ENCODE measurements at regions not wholly inside any gene's neighbourhood (a gene's known extent, or its start where the extent isn't known, plus 50 kb on each side); places are given as distances from the start of the nearest gene placed in this dataset.

- ATAC-seq (ENCODE audit: low read depth) (no peak), DNase-seq (no peak)
- H3K27me3 Mint-ChIP-seq: no peaks in the 10 kb centered on the region
- no peak overlapping the region for H3K27ac Mint-ChIP-seq
- CTCF ChIA-PET: no interaction called here
- intact Hi-C loops (cut with micrococcal nuclease): no loop called here
- no peak overlapping the region for H3K4me3 Mint-ChIP-seq
- TF ChIP-seq CTCF (IDR thresholded peaks at IDR 0.05): no peak
- no peaks in the 10 kb centered on the region for H3K36me3 Mint-ChIP-seq (ENCODE audit: low read depth)
- POLR2A ChIA-PET: no interaction called here
- H3K4me1 Mint-ChIP-seq: no peaks in the 10 kb centered on the region
- H3K9me3 Mint-ChIP-seq: no peaks in the 10 kb centered on the region
Measured at GRCh38 chr1:163668472-163668871, 346.7 kb downstream of the NUF2 start.

GRCh38 chr1:163670989-163671757, 349.4 kb downstream of the NUF2 start:
- ChIA-PET POLR2A (no interaction called here), CTCF (no interaction called here)
- Mint-ChIP-seq H3K4me3 (no peak overlapping the region), H3K9me3 (no peaks in the 10 kb centered on the region), H3K27me3 (no peaks in the 10 kb centered on the region), H3K27ac (no peak overlapping the region), H3K4me1 (no peaks in the 10 kb centered on the region), H3K36me3 (ENCODE audit: low read depth) (no peaks in the 10 kb centered on the region)
- TF ChIP-seq CTCF (IDR thresholded peaks at IDR 0.05): no peak
- intact Hi-C loops (cut with micrococcal nuclease): no loop called here
- DNase-seq: no peak
- ATAC-seq (ENCODE audit: low read depth): no peak

- Mint-ChIP-seq H3K27me3 (no peaks in the 10 kb centered on the region), H3K36me3 (ENCODE audit: low read depth) (no peaks in the 10 kb centered on the region), H3K4me3 (no peak overlapping the region), H3K4me1 (no peaks in the 10 kb centered on the region), H3K27ac (no peak overlapping the region), H3K9me3 (no peaks in the 10 kb centered on the region)
- intact Hi-C loops (cut with micrococcal nuclease): no loop called here
- ChIA-PET POLR2A (no interaction called here), CTCF (no interaction called here)
- no peak for DNase-seq
- no peak for TF ChIP-seq CTCF (IDR thresholded peaks at IDR 0.05)
- no peak for ATAC-seq (ENCODE audit: low read depth)
Measured at GRCh38 chr1:163672976-163673758, 351.4 kb downstream of the NUF2 start.

- TF ChIP-seq CTCF (IDR thresholded peaks at IDR 0.05): no peak
- Mint-ChIP-seq H3K27me3 (no peaks in the 10 kb centered on the region), H3K4me3 (no peak overlapping the region), H3K27ac (no peak overlapping the region), H3K4me1 (no peaks in the 10 kb centered on the region), H3K9me3 (no peaks in the 10 kb centered on the region), H3K36me3 (ENCODE audit: low read depth) (no peaks in the 10 kb centered on the region)
- ChIA-PET CTCF (no interaction called here), POLR2A (no interaction called here)
- ATAC-seq (ENCODE audit: low read depth) (no peak), DNase-seq (no peak)
- intact Hi-C loops (cut with micrococcal nuclease): no loop called here
Measured at GRCh38 chr1:163673759-163674151, 352.0 kb downstream of the NUF2 start.

- H3K4me1 Mint-ChIP-seq: no peaks in the 10 kb centered on the region
- H3K9me3 Mint-ChIP-seq: no peaks in the 10 kb centered on the region
- ATAC-seq (ENCODE audit: low read depth) (no peak), DNase-seq (no peak)
- H3K27me3 Mint-ChIP-seq: no peaks in the 10 kb centered on the region
- intact Hi-C loops (cut with micrococcal nuclease): no loop called here
- H3K4me3 Mint-ChIP-seq: no peak overlapping the region
- ChIA-PET CTCF (no interaction called here), POLR2A (no interaction called here)
- H3K36me3 Mint-ChIP-seq (ENCODE audit: low read depth): no peaks in the 10 kb centered on the region
- no peak overlapping the region for H3K27ac Mint-ChIP-seq
- TF ChIP-seq CTCF (IDR thresholded peaks at IDR 0.05): no peak
Measured at GRCh38 chr1:163674236-163674635, 352.5 kb downstream of the NUF2 start.

Data from activated B cell treated with CpG ODN at 0.5 μM for 24 hours (primary cell).